H9 (cell line): ENCODE measurements at regions not wholly inside any gene's neighbourhood (a gene's known extent, or its start where the extent isn't known, plus 50 kb on each side); places are given as distances from the start of the nearest gene placed in this dataset.

Experiments used
- DNase-seq: peaks from one replicate; pipeline ENCODE4 v3.0.0-alpha.2; 2017
- H2AFZ ChIP-seq: one replicate; pipeline ENCODE4 v1.6.1; 2013; ENCODE audit warnings: mild to moderate bottlenecking, low read length, control low read depth, moderate library complexity
- H2AK5ac ChIP-seq: 2 replicates; pipeline ENCODE4 v1.6.1; 2013; ENCODE audit warnings: low read length, control low read depth, mixed read lengths; ENCODE audit not compliant: insufficient read length
- H2BK120ac ChIP-seq: one replicate; pipeline ENCODE4 v1.6.1; 2013; ENCODE audit warnings: low read depth, mild to moderate bottlenecking, low read length, control low read depth, inconsistent platforms; ENCODE audit not compliant: poor library complexity, severe bottlenecking
- H2BK12ac ChIP-seq: 2 replicates; pipeline ENCODE4 v1.6.1; 2013; ENCODE audit warnings: low read length, control low read depth, mixed read lengths, low read depth; ENCODE audit not compliant: insufficient read length
- H2BK15ac ChIP-seq: 2 replicates; pipeline ENCODE4 v1.6.1; 2013; ENCODE audit warnings: low read depth, low read length, control low read depth
- H2BK20ac ChIP-seq: one replicate; pipeline ENCODE4 v1.6.1; 2013; ENCODE audit warnings: low read depth, mild to moderate bottlenecking, low read length, control low read depth, inconsistent platforms; ENCODE audit not compliant: poor library complexity, severe bottlenecking
- H2BK5ac ChIP-seq: 2 replicates; pipeline ENCODE4 v1.6.1; 2013; ENCODE audit warnings: low read length, control low read depth, mixed read lengths; ENCODE audit not compliant: insufficient read length
- H3K14ac ChIP-seq: 2 replicates; pipeline ENCODE4 v1.6.1; 2013; ENCODE audit warnings: low read length, control low read depth; ENCODE audit not compliant: insufficient read depth
- H3K18ac ChIP-seq: 2 replicates; pipeline ENCODE4 v1.6.1; 2013; ENCODE audit warnings: low read depth, mild to moderate bottlenecking, mixed read lengths, low read length, control low read depth; ENCODE audit not compliant: insufficient read length
- H3K23ac ChIP-seq: 2 replicates; pipeline ENCODE4 v1.6.1; 2013; ENCODE audit warnings: low read length, control low read depth, mixed read lengths, low read depth; ENCODE audit not compliant: insufficient read length
- H3K23me2 ChIP-seq: 2 replicates; pipeline ENCODE4 v1.6.1; 2013; ENCODE audit warnings: low read depth, mild to moderate bottlenecking, mixed read lengths, low read length, control low read depth; ENCODE audit not compliant: insufficient read length, poor library complexity, severe bottlenecking
- H3K27ac ChIP-seq: 2 replicates; pipeline ENCODE4 v1.5.1; 2013; ENCODE audit warnings: low read length, control low read depth, mixed read lengths, low read depth; ENCODE audit not compliant: insufficient read length
- H3K27me3 ChIP-seq: 2 replicates; pipeline ENCODE4 v1.6.1; 2013; ENCODE audit warnings: low read length, control low read depth, inconsistent platforms; ENCODE audit not compliant: insufficient read depth
- H3K4ac ChIP-seq: 2 replicates; pipeline ENCODE4 v1.6.1; 2013; ENCODE audit warnings: low read depth, mild to moderate bottlenecking, control low read depth, inconsistent platforms, low read length, moderate library complexity
- H3K4me1 ChIP-seq: 2 replicates; pipeline ENCODE4 v1.6.1; 2013; ENCODE audit warnings: low read length, control low read depth, inconsistent platforms; ENCODE audit not compliant: insufficient read depth
- H3K4me2 ChIP-seq: 2 replicates; pipeline ENCODE4 v1.6.1; 2013; ENCODE audit warnings: low read length, control low read depth, mixed read lengths; ENCODE audit not compliant: insufficient read length, insufficient read depth
- H3K56ac ChIP-seq: 2 replicates; pipeline ENCODE4 v1.6.1; 2013; ENCODE audit warnings: low read depth, mild to moderate bottlenecking, mixed read lengths, low read length, control low read depth; ENCODE audit not compliant: insufficient read length
- H3K79me1 ChIP-seq: 2 replicates; pipeline ENCODE4 v1.6.1; 2013; ENCODE audit warnings: low read depth, mild to moderate bottlenecking, moderate library complexity, low read length, control low read depth, inconsistent platforms; ENCODE audit not compliant: insufficient read depth, poor library complexity, severe bottlenecking
- H3K79me2 ChIP-seq: 2 replicates; pipeline ENCODE4 v1.6.1; 2013; ENCODE audit warnings: low read length, control low read depth, inconsistent platforms; ENCODE audit not compliant: insufficient read depth
- H3K9ac ChIP-seq: 2 replicates; pipeline ENCODE4 v1.6.1; 2013; ENCODE audit warnings: low read length, control low read depth, mixed read lengths; ENCODE audit not compliant: insufficient read length; ENCODE audit errors: extremely low read depth
- H3K9me3 ChIP-seq: one replicate; pipeline ENCODE4 v1.6.1; 2013; ENCODE audit warnings: low read depth, low read length, inconsistent platforms; ENCODE audit not compliant: control insufficient read depth
- H3T11ph ChIP-seq: one replicate; pipeline ENCODE4 v1.6.1; 2013; ENCODE audit warnings: mild to moderate bottlenecking, low read length, control low read depth, inconsistent platforms
- H4K20me1 ChIP-seq: one replicate; pipeline ENCODE4 v1.6.1; 2013; ENCODE audit not compliant: control insufficient read depth, insufficient read length, insufficient read depth
- H4K5ac ChIP-seq: 2 replicates; pipeline ENCODE4 v1.6.1; 2013; ENCODE audit warnings: low read depth, mild to moderate bottlenecking, mixed read lengths, low read length, control low read depth; ENCODE audit not compliant: insufficient read length
- H4K8ac ChIP-seq: replicated peaks from 2 replicates; pipeline ENCODE4 v1.6.1; 2013; ENCODE audit warnings: low read length, control low read depth, mixed read lengths, low read depth; ENCODE audit not compliant: insufficient read length
- H4K91ac ChIP-seq: 2 replicates; pipeline ENCODE4 v1.6.1; 2013; ENCODE audit warnings: low read depth, mild to moderate bottlenecking, moderate library complexity, mixed read lengths, low read length, control low read depth; ENCODE audit not compliant: insufficient read length
- H3K27ac Mint-ChIP-seq, 3 experiments: 2 replicates in 2 of 3; 3 replicates in 1 of 3; pipeline ENCODE4 v1.8.0; 2020 to 2021; ENCODE audit warnings: mixed read lengths in 3 of 3, mild to moderate bottlenecking in 1 of 3, moderate library complexity in 1 of 3
- H3K27me3 Mint-ChIP-seq: 2 replicates; pipeline ENCODE4 v1.8.0; 2021; ENCODE audit warnings: low read depth, mild to moderate bottlenecking, moderate library complexity, mixed read lengths
- H3K36me3 Mint-ChIP-seq, 3 experiments: 2 replicates in 2 of 3; 3 replicates in 1 of 3; pipeline ENCODE4 v1.8.0; 2020 to 2021; ENCODE audit warnings: low read depth in 3 of 3, mixed read lengths in 3 of 3; ENCODE audit not compliant: insufficient read depth in 1 of 3
- H3K4me1 Mint-ChIP-seq, 2 experiments: 2 replicates each; pipeline ENCODE4 v1.8.0; 2020; ENCODE audit warnings: mixed read lengths in 2 of 2
- H3K4me3 Mint-ChIP-seq, 2 experiments: 2 replicates in 1 of 2; 3 replicates in 1 of 2; pipeline ENCODE4 v1.8.0; 2020 to 2021; ENCODE audit warnings: mild to moderate bottlenecking in 2 of 2, mixed read lengths in 2 of 2, moderate library complexity in 1 of 2
- H3K9me3 Mint-ChIP-seq, 2 experiments: 2 replicates in 1 of 2; 3 replicates in 1 of 2; pipeline ENCODE4 v1.8.0; 2020; ENCODE audit warnings: mild to moderate bottlenecking in 2 of 2, mixed read lengths in 2 of 2, moderate library complexity in 1 of 2
- CTCF ChIP-seq: fragments of 200-600 bp; sonication (generic); conservative IDR thresholded peaks from 3 replicates; pipeline ENCODE4 v1.8.0; 2021; ENCODE audit warnings: antibody characterized with exemption, mild to moderate bottlenecking
- WGBS: extraction: QIAGEN DNeasy Blood & Tissue Kit; methylation state at CpG from one replicate; pipeline ENCODE4 v1.1.7; 2013; ENCODE audit warnings: missing lambda C conversion rate, low lambda C conversion rate, mixed read lengths; ENCODE audit not compliant: insufficient read length; ENCODE audit errors: extremely low coverage; 5-methylcytosine and 5-hydroxymethylcytosine counted together

GRCh38 chr4:29046186-29046585 is 1674.0 kb upstream of the PCDH7 start:
- Mint-ChIP-seq H3K4me1 (peaks cover 11 to 21% of the 10 kb centered on the region in 2 experiments), H3K4me3 (no peak overlapping the region), H3K27ac (no peak overlapping the region), H3K9me3 (peaks cover 0 to 2% of the 10 kb centered on the region in 2 experiments; a peak in 3 of 5 replicates), H3K36me3 (peaks cover 2 to 4% (median 3%) of the 10 kb centered on the region in 3 experiments; a peak in 5 of 7 replicates), H3K27me3 (no peaks in the 10 kb centered on the region)
- Histone ChIP-seq H3K79me1 (no peaks in the 10 kb centered on the region), H3K56ac (no peak overlapping the region), H3K4ac (no peak overlapping the region), H2AFZ (no peak overlapping the region), H3K4me2 (no peak overlapping the region), H4K91ac (no peak overlapping the region), H2BK120ac (no peak overlapping the region), H3K79me2 (no peaks in the 10 kb centered on the region), H3T11ph (no peak overlapping the region), H2BK15ac (no peak overlapping the region), H2BK20ac (no peak overlapping the region), H4K20me1 (no peaks in the 10 kb centered on the region), H3K9me3 (no peaks in the 10 kb centered on the region), H3K27ac (no peak overlapping the region), H3K18ac (no peak overlapping the region), H2BK5ac (no peak overlapping the region), H3K27me3 (no peaks in the 10 kb centered on the region), H3K9ac (no peak overlapping the region), H3K23me2 (no peaks in the 10 kb centered on the region), H4K5ac (no peak overlapping the region), H4K8ac (no peak overlapping the region), H2BK12ac (no peak overlapping the region), H3K23ac (no peak overlapping the region), H3K14ac (no peak overlapping the region), H2AK5ac (no peak overlapping the region), H3K4me1 (no peaks in the 10 kb centered on the region; the same call in 1 of the 2 replicates)
- DNase-seq = no peak
- no peak for TF ChIP-seq CTCF
- WGBS = no CpG with 5 or more reads among the region's 2 CpGs
